ENCODE measurements at regions not wholly inside any gene's neighbourhood (a gene's known extent, or its start where the extent isn't known, plus 50 kb on each side); places are given as distances from the start of the nearest gene placed in this dataset.

DNA sequence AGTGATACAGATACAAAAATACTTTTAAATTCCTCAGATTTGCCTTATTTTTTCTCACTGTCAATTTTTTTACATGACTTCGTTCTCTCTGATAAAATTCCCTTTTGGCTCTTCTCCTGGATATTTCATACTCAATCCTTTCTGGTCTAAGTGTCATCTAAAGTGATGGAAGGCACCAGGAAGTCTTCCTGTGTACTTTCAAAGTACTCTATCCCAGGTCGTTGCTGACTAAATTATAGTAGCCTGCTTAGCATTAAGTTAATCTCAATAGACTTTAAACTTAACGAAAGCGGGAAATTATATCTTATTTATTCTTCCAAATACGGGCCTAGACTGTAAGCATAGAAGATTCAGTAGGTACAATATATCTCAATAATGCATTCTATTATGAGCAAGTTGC lies 67.8 kb downstream of the CASP12 start:
- DNase-seq: no peak

DNA sequence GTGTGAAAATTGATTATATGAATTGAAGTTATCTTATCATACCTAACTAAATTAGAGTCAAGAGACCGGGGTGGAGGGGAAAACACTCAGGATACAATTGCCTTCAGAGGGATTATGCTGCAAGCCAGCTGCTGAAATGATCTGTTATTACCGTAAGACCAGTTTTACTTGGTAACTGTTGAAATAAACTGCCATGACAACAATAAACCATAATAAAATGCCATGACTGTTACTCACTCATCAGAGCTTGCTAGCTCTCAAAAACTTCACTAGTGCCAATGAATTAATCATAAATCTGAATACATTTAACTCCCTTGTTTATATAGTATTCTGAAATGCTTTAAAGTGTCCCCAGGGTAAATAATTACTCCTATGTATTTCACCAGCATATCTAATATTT lies 68.2 kb downstream of the CASP12 start:
- peak; percentile 57 for DNase-seq

DNA sequence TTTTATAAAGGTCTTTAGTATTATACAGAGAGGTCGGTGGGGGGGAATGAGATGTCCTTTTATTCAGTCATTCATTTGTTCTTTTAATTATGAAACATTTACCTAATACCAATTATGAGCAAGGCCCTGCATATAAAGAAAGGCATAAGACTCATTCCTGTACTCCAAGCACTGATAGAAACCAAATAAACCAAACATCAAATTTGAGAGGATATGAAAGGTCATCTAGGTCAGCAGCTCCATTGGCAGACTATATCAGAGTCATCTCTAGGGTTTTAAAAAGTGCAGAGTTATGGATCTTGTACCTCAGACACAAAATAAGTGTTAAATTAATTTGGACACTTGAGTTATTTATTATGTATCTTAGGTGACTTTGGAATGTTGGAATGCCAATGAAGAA lies 71.5 kb downstream of the CASP12 start:
- DNase-seq: no peak

DNA sequence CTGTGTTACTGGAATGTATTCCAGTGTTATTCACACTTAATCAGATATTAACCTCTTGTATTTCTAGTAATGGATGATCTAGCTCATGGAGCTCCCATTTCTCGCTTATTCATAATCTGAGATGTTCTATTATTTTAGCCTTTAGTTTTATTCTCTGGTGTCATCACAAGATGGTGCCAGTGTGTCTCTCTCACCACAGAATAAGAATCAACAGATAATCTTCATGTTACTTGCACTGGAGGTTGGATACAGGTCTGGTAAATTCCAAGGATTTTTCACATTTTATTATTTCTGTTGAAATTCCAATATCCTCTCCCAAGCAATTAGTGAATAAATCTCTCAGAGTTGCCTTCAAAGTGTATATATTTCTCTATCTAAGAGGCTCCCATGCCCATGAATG lies 74.6 kb downstream of the CASP12 start:
- DNase-seq: peak; percentile 21

DNA sequence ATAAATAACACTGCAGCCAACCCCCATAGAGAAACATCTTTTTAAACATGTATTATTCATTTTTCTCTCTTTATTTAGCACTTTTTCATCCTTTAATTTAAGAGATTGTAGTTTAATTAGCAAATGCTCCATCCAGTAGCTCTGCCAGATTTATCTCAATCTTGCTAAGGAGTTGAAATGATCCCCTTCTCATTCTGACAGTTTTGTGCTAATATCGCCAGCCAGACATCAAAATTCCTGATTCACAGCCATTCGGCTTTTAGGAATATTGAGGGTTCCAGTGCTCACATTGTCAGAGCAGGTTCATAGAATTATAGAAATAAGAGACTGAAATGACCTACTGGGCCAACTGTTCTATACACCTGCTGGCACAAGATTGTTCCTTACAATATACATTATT lies 77.8 kb downstream of the CASP12 start:
- no peak for DNase-seq

DNA sequence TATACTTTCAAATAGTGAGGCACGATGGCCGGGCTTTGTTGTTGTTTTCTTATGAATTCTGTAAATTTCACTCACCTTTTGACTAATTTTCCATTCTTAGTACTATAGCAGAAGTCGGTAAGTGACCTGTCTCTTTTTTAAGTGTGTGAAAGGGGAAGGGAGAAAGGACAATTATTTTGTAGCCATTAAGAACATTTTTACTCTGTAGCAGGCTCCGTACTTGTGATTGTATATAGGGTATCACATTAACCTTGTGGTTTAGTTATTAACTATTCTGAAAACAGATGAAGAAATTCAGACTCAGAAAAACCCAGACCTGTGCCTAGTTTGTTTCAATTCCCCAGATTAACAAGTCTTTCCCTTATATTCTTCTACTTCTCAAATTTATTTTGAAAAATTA lies 78.7 kb downstream of the CASP12 start:
- DNase-seq: no peak

DNA sequence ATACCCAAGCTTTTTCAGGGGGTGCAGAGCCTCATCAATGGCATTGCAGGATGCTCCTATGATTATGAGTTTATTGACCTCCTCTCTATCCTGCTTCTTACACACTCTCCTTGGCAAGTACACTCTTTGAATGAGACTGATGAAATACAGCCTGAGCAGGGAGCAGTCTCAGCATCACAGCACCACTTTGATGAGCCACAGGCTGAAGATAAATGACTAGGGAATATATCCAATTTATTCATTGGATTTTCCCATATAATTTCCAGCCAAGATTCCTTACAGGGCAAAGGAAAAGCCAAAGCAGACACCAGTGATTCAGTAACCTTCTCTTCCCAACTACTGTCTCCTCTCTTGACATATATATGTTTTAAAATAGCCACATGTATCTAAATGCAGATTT lies 79.2 kb downstream of the CASP12 start:
- peak; percentile 20 for DNase-seq

DNA sequence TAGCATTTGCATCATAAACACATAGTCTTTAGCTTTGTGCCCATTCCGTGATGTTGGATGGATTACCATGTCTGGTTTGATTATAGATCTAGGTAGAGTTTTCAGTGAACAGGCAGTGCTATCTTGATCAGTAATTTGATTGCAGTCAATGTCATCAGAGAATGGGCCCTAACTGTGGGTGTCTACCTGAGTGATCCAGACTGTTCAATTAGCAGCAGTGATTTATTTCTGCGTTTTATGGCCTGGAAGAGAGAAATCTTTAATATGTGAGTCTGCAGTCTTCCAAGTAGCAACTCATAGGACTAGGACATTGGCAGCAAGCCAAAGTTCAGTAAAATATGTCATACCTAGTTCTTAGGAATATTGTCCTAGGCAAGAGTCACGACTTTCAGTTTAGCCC lies 80.3 kb downstream of the CASP12 start:
- DNase-seq: no peak

DNA sequence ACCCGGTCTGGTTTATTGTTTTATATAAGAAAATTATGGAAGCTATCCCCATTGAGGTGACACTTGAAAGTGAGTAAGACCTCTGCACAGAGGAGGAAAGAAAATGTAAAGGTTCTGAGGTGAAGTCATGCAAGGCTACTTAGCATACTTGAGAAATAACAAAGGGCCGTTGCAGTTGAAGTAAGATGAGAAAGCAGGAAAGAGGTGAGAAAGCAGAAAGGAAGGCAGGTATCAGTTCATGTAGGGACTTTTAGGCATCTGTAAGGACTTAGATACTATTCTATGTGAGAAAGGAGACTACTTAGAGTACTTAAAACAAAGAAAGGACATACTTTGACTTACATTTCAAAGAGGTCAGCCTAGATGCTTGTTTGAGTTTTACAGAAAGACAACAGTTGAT lies 84.7 kb downstream of the CASP12 start:
- DNase-seq: no peak

DNA sequence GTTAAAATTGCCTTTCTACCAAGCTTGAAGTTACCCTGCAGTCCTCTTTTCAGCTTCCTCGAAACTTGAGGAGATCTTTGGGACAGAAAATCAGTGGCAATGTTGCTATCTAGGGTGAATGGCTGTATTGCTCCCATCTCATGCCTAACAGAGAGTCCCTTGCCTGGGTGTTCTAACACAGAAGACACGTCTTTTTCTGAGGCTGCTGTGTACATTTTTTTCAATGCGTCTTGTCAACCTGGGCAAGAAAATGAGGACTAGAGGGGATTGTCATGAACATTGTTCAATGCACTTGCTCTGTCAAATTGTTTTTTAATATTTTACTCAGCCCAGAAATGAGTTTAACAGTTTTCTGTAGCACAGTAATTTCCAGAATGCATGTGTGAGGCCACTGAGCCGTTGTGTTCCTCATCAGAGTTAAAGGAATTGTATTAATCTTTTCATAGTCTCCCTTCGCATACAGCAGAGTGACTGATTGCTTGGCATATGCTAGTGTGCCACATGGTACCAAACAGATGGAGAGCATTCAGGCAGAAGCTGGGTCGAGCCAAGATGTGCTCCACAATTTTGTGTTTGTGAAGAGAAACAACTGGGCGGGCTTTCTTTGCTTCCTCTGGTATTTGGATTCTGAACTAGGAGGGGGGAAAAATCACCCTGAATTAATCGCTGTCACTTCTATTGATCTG lies 86.0 kb downstream of the CASP12 start:
- DNase-seq: no peak

DNA sequence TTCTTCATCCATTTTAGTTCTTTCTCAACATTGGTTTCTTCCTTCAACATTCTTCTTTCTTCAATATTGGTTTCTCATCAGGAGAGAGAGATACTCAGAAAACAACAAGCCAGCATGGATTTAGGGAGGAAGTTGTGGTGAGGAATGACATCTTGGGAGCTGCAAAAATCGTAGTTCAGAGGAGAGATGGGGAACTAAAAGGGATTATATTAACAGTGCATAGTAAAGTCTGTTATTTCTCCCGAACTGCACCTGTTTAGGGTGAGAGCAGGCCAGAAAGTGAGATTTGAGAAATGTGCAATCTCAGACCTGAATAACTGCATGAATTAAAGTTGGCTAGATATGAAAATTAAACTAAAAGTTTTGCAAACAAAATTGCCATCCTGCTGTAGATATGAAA lies 94.5 kb downstream of the CASP12 start:
- no peak for DNase-seq

DNA sequence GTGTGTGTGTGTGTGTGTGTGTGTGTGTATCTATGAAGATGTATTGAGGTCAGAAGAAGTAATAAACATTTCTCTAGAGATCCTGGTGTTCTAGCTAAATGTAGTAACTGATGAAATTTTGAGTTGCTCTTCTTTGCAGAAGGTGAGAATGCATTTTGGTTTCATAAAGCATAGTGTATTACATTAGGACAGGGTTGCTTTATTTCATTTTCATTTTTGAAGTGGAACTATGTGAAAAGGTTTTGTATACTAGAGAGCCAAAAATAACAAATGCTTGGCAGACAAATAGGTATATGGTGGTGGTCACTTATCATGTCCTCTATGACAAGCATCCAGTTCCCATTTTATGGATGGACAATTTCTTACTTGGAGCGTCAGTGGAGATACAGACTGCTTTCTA lies 99.0 kb downstream of the CASP12 start:
- no peak for DNase-seq

DNA sequence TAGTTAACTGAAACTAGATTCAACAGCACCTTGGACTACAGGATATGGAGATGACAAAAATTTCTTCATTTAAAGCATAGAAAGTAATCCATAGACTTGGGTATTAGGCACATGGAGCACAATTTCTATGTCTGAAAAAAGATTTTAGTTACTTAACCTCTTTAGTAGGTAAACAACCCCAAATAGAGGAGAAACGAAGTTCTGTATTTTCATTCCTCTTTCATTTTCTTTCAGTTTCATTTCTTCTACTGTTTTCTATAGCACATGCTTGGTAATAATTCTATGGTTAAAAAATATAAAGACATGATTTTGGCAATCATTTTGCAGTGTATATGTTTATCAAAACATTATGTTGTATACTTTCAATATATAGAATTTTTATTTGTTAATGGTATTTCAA lies 99.5 kb downstream of the CASP12 start:
- no peak for DNase-seq

DNA sequence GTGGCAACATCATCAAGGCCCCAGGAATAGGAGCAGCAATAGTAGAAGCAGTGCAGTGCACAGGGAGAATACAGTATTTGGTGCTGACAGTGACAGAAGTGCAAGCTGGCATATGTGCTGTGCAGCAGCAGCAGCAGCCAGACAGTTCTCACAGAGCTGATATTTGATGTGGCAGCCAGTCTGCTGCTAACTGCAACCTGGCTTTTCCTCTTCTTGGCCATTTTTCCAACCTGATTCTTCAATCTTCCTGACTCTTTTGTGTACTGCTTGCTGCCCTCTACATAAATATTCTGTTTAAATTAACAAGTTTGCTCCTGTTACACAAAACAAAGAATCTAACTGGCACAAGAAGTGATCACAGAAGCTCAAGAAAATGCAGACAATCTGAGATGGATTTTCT lies 102.0 kb downstream of the CASP12 start:
- no peak for DNase-seq

DNA sequence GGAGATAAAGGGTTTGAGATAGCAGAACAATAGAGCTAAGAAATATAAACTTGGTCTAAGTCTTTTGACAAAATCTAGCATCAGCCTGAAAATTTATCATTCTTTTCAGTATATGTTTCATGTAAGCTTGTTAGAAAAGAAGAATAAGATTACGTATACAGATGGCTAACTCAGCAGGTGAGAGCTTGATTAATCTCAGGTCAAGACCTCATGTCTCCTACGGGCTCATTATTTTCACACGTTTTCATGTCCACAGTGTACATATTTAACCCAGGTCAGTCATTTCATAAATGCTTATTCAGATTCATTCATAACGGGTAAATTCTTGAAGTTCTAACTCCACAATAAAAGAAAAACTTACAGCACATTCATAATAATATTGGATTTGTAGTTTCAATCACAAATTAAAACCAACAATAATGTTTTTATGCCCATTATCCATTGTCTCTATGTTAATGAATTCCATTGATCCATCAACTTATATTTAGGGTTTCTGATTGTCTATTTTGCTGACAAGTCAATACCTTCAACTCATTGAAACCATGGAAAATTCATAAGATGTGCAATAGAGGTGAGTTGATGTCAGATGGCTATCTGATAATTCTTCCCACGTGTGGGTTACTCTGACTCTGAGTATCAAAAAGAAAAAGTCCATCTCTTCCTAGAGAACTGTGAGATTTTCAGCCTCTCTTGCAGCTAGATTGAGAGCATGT lies 102.6 kb downstream of the CASP12 start:
- DNase-seq: no peak

DNA sequence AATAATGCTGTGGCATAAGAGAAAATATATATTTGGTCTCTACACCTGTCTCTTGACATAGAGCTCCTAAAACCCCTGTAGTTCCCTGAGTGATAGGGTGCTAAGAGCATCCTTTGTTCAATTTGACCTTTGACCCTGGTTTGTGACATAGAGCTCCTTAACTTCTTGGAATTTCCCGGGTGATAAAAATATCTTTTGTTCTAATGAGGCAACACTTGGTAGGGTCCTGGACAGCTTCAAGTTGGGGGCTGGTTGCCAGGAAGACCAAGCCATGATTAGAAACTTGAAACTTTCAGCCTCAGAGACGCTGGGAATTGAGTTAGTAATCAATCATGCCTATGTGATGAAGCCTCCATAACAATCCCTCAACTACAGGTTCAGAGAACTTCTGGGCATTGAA lies 105.4 kb downstream of the CASP12 start:
- DNase-seq: no peak

DNA sequence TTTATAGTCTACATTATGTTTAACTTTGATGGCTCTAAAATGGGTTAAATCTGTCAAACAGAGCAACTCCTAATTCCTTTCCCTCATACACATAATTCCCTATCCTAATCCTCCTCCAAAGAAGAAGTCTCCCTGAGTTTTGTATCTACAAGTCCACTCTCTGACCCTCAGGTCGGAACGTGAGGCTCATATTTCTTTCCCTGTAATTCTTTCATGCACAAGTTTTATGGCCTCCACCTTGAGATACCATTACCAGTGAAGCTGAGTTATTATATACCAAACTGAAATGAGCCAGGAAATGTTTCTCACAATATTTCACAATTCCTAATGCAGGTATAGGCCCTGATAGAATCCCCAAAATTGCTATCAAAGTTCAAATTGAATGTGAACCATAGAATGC lies 106.4 kb downstream of the CASP12 start:
- DNase-seq: no peak

DNA sequence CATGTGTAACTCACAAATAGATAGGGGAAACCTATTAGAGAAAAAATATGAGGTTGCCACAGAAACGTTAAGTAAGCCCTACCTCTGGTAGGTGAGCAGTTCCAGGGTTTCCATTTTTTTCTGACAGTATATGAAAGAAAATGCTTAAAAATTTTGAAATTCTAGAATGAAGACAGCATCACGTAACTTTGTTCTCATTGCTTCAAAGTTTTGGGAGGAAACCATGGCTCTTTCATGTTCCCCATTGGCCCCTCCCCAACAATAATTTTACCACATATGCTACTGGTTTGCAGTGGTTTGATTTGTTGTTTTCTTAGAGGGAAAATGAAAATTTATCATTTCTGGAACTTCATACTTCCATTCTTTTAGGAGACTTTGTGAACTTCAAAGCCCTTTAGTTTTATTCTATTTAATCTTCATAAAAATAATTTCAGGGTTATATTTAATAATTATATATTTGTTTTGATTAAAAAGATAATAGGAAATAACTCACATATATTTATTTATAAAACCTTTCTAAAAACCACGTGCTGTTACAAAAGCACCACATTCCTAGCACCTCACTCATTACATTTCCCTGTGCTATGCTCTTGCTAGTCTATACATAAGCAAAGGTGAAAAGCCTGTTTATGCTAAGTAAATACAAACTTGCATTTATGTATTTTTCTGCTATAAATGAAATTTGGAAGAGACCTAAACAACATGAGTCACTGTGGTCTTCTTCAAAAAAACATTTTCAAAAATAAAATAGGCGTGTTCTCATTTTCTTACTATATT lies 113.4 kb downstream of the CASP12 start:
- DNase-seq: no peak

DNA sequence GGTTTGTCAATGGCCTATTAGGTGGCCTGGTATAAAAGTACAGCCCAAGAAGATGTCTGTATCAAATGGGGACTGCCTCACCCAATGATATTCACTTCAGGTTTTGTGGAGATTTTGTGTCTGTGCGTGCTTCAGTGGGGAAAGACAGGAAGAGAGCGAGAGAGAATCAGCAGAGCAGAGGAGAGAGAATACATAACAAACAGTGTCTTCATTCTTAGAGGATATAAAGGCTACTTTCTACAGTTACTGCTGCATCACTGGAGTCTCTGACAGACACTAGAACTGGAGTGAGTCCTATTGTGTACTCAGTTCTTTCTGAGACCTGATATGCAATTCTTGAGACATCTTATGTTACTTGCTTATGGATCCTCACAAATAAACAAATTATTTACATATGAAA lies 115.0 kb downstream of the CASP12 start:
- no peak for DNase-seq

DNA sequence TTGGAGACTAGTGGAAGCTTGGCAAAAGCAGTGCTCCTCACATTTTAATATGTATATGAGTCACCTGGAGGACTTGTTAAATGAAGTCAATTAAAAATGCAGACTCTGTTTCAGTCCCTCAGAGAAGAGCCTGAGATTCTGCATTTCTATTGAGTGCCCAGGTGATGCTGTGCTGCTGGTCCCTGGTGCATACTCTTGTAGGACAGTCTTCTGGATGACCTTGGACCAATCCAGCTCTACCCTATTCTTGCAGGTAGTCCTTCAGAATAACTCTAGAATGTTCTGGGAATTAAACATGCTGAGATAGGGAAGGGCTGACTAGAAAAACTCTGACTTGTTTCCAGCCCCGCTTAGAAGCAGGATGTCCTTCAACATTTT lies 115.9 kb downstream of the CASP12 start:
- no peak for DNase-seq

DNA sequence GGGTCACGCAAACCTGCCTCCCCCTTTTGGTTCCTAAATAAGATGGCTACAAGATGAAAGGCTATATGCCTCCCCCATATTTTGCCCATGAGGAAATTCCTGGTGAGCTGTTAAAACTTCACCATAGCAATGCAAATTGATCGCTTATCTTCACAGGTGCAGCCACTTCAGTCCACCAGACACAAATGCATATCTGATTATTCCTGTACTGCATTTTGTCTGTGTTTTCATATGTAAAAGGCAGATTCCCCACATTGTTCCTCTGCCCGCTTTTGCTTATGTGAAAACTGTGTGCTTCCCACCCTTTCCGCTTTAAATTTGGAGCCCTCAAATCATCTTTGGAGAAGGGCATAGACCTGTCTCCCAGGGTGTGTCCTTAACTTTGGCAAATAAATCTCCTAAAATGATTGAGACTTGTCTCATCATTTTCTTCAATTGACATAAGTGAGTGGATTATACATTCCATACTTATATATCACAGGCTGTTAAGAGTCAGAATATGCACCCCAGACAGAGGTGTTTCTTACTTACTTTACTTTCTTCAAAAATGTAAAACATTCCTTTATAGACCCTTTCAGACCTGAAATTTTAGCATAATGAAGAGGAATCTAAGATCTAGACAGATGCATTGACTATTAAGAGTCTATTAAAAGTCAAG lies 116.4 kb downstream of the CASP12 start:
- DNase-seq: no peak

DNA sequence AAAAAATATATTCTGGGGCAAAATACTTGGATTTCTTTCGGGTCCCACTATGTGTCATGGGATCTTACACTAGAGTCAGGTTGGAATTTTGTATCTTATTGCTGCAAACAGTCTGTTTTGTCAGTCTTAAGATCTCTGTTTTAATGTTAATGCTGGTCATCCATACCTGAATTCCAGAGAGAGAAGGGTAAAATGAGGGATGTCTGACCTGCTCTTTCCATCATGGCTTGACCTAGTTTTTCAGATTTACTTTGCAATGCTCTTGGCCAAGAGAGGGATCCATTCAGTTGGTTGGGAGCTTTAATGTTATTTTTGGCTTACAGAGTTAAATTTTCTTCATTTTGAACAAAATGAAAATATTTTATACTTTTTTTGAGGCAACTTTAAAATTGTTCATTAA lies 117.2 kb downstream of the CASP12 start:
- no peak for DNase-seq

DNA sequence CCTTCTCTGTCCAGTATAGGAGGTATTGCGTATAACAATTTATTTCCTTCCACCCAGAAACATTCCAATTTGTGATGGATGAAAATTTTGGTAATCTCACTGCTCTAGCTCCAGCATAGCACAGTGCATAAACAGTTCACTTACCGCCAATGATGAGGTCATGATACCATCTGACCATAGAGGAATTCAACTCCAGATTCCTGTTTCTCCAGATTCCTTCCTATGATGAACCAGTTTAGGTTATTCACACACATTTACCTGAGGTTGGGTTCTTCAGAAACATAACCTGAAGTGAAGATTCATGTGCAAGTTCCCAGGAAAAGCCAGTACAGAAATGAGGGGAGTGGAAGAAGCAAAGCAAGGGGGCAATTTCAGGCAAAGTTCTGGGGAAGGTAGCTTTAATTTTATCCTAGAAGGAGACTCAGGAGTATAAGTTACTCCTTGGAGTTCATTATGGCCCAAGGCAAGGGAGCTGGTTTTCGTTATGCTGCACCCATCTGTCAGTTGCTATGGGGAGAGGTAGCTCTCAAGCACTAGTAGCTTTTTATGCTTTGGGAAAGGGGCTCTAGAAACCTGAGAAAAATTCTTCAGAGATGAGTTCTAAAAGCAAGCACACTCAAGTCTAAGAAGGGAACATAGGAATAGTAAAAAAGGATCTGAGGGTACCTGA lies 121.6 kb downstream of the CASP12 start:
- no peak for DNase-seq
